ENCODE measurements at regions not wholly inside any gene's neighbourhood (a gene's known extent, or its start where the extent isn't known, plus 50 kb on each side); places are given as distances from the start of the nearest gene placed in this dataset.

DNA sequence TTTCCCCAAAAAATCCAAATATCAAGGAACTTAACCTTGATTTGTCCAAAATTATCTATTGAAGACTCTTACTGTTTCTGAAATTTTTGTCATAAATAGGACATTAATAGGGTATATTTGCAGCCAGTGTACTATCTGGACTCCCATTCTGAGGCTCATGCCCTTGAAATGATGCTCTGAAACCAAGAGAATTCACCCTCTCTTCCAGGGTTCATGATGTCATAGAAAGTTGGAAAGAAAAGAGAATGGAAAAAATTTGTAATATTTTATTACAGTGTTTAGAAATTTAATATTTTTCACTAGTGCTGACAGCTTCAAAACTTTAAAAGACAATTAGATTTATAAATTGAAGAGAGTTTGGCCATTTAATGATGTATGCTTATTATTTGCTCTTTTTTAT is 712.5 kb downstream of the MCTP2 start:
- DNase-seq (ENCODE audit: low read depth), result no peak
- no peak for TF ChIP-seq CTCF (conservative IDR thresholded peaks at IDR 0.05; ENCODE audit: low read depth, low read length)
- H3K4me3 ChIP-seq (ENCODE audit: low read length), result no peak overlapping the region

GRCh38 chr15:94951538-94951937 is 720.2 kb downstream of the MCTP2 start:
- DNase-seq (ENCODE audit: low read depth), result no peak
- TF ChIP-seq CTCF (conservative IDR thresholded peaks at IDR 0.05; ENCODE audit: low read depth, low read length), result no peak
- H3K4me3 ChIP-seq (ENCODE audit: low read length), result no peak overlapping the region

DNA sequence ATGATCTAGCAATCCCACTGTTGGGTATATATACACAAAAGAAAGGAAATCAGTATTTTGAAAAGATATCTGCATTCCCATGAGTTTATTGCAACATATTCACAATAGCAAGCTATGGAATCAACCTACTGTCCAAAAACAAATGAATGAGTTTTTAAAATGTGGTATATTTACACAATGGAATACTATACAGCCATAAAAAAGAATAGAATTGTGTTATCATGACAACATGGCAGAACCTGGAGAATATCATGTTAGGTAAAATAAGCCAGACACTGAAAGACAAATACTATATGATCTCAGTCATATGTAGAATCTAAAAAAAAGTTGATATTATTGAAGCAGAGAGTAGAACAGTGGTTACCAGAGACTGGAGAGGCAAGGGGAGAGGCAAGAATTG is 732.6 kb downstream of the MCTP2 start:
- H3K4me3 ChIP-seq (ENCODE audit: low read length), result no peak overlapping the region
- DNase-seq (ENCODE audit: low read depth), result no peak
- no peak for TF ChIP-seq CTCF (conservative IDR thresholded peaks at IDR 0.05; ENCODE audit: low read depth, low read length)

DNA sequence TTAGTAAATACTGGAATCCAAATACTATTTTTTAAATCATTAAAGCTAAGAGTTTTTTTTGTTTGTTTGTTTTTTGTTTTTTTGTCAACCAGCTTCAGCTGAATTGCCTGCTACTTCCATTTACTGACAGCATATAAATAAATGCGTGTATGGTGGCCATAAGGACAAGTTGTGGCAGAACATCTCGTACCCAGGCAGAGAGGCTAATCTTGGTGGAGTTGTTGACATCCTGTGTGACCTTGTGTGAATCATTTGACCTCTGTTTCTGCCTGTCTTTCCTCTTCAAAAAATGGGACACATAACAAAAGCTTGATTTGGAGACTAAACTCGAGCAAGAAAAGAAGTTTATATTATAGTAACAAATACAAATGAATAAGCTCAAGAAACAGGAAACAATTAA is 734.2 kb downstream of the MCTP2 start:
- no peak overlapping the region for H3K4me3 ChIP-seq (ENCODE audit: low read length)
- DNase-seq (ENCODE audit: low read depth), result no peak

GRCh38 chr15:94968133-94968532 is 736.8 kb downstream of the MCTP2 start:
- no peak for TF ChIP-seq CTCF (conservative IDR thresholded peaks at IDR 0.05; ENCODE audit: low read depth, low read length)

More for the DNA sequence above, 734.2 kb downstream of the MCTP2 start:
- TF ChIP-seq CTCF (conservative IDR thresholded peaks at IDR 0.05; ENCODE audit: low read depth, low read length), result no peak

DNA sequence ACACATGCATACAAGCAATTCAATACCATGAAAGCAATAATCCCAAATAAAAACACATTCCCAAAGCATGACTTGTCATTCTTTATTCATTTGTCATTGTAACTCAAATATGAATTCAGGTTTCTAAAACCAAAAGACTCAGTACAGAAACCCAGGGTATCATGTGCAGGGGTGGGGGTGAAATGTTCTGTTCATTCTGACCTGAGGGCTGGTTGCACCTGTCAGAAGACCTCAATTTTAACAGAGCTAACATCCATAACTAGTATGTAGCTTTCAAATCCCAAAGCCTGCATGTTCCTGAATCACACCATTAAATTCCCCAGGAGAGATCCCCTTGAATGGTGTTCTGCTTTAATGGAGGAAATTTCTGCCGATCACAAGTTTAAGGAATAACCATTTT is 738.7 kb downstream of the MCTP2 start:
- no peak for DNase-seq (ENCODE audit: low read depth)
- no peak overlapping the region for H3K4me3 ChIP-seq (ENCODE audit: low read length)
- no peak for TF ChIP-seq CTCF (conservative IDR thresholded peaks at IDR 0.05; ENCODE audit: low read depth, low read length)

More at GRCh38 chr15:94968133-94968532, 736.8 kb downstream of the MCTP2 start:
- no peak overlapping the region for H3K4me3 ChIP-seq (ENCODE audit: low read length)
- no peak for DNase-seq (ENCODE audit: low read depth)

- DNase-seq (ENCODE audit: low read depth), result no peak
- TF ChIP-seq CTCF (conservative IDR thresholded peaks at IDR 0.05; ENCODE audit: low read depth, low read length), result no peak
- no peak overlapping the region for H3K4me3 ChIP-seq (ENCODE audit: low read length)
These were observed 739.4 kb downstream of the MCTP2 start for GRCh38 chr15:94970802-94971201.
